ENCODE measurements at regions not wholly inside any gene's neighbourhood (a gene's known extent, or its start where the extent isn't known, plus 50 kb on each side); places are given as distances from the start of the nearest gene placed in this dataset.

DNA sequence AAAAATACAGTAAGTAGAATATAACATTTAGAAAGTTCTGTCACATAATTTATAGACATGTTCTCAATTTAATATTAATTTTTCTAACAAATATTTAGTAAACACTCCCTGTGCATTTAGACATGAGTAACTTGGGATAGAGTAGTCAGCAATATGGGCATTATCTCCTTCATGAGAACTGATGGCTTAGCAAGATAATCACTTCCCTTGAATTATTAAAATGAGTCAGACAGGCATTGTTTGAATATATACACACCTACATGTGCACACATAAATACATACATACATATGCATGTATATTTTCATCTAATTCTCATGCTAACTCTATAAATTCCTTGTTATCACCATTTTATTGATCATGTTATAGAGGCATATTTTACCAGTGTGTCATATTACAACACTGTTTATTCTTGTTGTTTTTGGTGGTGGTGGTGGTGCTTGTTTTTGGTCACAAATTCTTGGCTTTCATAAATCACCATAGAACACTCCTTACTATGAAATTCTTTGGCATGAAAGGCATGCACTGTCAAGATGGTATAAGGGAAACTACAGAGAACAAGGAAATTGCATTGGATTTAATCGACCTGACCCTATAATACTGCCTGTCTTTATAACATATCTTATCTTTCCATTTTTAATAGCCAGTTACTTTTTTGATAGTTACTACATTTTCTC is 434.5 kb upstream of the MANEA start:
- no peaks in the 10 kb centered on the region for H3K4me1 ChIP-seq
- H3K4me3 ChIP-seq, result no peak overlapping the region
- no peak for TF ChIP-seq EP300 (IDR thresholded peaks at IDR 0.05)
- H3K9me3 ChIP-seq, result no peaks in the 10 kb centered on the region
- intact Hi-C loops (cut with DNase I), result no loop called here
- H3K36me3 ChIP-seq, result no peaks in the 10 kb centered on the region
- no peak for DNase-seq (ENCODE audit: extremely low spot score)
- H3K27me3 ChIP-seq, result no peaks in the 10 kb centered on the region
- WGBS, result 61% methylated on average over 1 of the region's 1 CpG
- H3K27ac ChIP-seq (replicated peaks in 1 of 4), result no peak overlapping the region

DNA sequence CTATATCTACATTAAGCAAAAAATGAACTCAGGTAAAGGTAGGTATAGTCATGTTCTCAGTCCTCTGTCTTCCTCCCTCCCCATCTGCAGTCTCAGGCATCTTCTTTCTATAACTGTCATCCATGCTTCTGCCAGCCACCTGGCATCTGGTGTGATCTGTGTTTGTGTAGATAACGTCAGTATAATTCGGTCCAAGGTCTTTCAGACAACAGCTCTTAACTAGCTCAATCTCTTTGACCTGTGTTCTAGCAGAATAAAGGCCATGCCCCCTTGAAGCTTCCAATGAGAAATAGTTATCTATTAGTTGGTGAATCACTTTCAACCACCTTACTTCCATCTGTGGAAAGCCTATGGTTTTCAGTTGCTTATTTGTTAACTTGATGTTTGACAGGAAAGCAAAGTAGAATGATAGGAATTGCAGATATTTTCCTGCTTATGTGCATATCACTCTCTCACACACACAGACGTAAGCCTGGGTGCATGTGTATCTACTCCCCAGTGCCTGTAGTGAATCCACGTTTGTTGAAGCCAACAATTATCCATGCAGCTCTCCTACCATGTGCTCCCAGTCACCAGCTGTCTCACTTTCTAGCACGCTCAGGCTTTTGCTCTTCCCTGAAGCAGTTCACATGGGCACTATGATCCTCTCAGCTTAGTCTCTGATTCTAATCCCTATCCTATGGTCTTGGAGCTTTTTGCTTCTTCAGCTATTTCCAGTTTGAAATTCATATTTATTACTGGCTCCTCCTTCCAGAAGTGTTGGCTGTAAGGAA is 433.7 kb upstream of the MANEA start:
- Histone ChIP-seq H3K4me3 (no peak overlapping the region), H3K4me1 (no peaks in the 10 kb centered on the region), H3K9me3 (no peaks in the 10 kb centered on the region), H3K27me3 (no peaks in the 10 kb centered on the region), H3K27ac (replicated peaks in 1 of 4) (no peak overlapping the region), H3K36me3 (no peaks in the 10 kb centered on the region)
- 25% methylated on average over 5 of the region's 5 CpGs for WGBS
- intact Hi-C loops (cut with DNase I), result no loop called here
- DNase-seq (ENCODE audit: extremely low spot score), result no peak
- no peak for TF ChIP-seq EP300 (IDR thresholded peaks at IDR 0.05)
- no peak for TF ChIP-seq POLR2AphosphoS5 (IDR thresholded peaks at IDR 0.05)
- TF ChIP-seq POLR2A (IDR thresholded peaks at IDR 0.05; ENCODE audit: low read depth), result no peak
- TF ChIP-seq, protein P1, sequence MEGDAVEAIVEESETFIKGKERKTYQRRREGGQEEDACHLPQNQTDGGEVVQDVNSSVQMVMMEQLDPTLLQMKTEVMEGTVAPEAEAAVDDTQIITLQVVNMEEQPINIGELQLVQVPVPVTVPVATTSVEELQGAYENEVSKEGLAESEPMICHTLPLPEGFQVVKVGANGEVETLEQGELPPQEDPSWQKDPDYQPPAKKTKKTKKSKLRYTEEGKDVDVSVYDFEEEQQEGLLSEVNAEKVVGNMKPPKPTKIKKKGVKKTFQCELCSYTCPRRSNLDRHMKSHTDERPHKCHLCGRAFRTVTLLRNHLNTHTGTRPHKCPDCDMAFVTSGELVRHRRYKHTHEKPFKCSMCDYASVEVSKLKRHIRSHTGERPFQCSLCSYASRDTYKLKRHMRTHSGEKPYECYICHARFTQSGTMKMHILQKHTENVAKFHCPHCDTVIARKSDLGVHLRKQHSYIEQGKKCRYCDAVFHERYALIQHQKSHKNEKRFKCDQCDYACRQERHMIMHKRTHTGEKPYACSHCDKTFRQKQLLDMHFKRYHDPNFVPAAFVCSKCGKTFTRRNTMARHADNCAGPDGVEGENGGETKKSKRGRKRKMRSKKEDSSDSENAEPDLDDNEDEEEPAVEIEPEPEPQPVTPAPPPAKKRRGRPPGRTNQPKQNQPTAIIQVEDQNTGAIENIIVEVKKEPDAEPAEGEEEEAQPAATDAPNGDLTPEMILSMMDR (IDR thresholded peaks at IDR 0.05), result no peak

DNA sequence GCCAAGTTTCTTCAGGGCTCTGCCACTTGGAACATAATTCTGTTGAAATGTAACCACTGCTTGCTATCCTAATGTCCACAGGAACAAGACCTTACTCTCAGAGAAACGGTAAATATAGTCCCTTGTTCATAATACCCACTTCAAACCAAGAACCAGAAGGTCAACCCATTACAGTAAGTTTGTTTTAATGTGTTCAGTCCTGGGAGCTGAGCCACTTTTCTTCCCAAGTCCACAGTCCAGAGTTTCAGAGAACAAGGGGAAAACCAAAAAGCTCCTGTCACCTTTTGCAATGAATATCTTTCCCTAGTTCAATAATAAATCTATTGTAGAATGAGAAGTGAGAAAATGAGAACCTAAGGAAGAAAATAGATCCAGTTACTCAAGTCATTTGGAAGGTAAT is 431.9 kb upstream of the MANEA start:
- no peaks in the 10 kb centered on the region for H3K4me1 ChIP-seq
- H3K9me3 ChIP-seq, result no peaks in the 10 kb centered on the region
- 74% methylated on average over 1 of the region's 1 CpG for WGBS
- no peaks in the 10 kb centered on the region for H3K36me3 ChIP-seq
- H3K27me3 ChIP-seq, result no peaks in the 10 kb centered on the region
- H3K4me3 ChIP-seq, result no peak overlapping the region
- no peak overlapping the region for H3K27ac ChIP-seq (replicated peaks in 1 of 4)
- TF ChIP-seq, protein P1 (IDR thresholded peaks at IDR 0.05), result no peak
- TF ChIP-seq EP300 (IDR thresholded peaks at IDR 0.05), result no peak
- no peak for TF ChIP-seq POLR2A (IDR thresholded peaks at IDR 0.05; ENCODE audit: low read depth)
- DNase-seq (ENCODE audit: extremely low spot score), result no peak
- intact Hi-C loops (cut with DNase I), result no loop called here

DNA sequence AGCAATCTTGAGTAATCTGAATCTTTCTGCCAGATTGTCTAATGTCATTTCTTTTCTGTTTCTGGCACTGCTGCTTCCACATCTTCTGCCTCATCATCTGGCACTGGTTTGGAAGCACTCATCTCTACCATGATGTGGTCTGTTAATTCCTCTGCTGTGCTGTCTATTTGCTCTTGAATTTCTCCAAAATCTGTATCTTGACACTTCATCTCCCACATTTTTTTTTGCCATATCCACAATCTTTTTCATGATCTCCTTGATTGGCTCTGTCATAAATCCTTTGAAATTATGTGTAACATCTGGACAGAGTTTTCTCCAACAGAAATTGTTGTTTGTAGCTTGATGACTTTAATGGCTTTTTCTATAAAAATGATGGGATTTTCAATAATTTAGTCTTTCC is 417.8 kb upstream of the MANEA start:
- Histone ChIP-seq H3K4me3 (no peak overlapping the region), H3K9me3 (no peaks in the 10 kb centered on the region), H3K27me3 (no peaks in the 10 kb centered on the region), H3K4me1 (no peaks in the 10 kb centered on the region), H3K27ac (replicated peaks in 1 of 4) (no peak overlapping the region), H3K36me3 (no peaks in the 10 kb centered on the region)
- no peak for DNase-seq (ENCODE audit: extremely low spot score)
- TF ChIP-seq POLR2A (IDR thresholded peaks at IDR 0.05; ENCODE audit: low read depth) (no peak), EP300 (IDR thresholded peaks at IDR 0.05) (no peak), POLR2AphosphoS5 (IDR thresholded peaks at IDR 0.05) (no peak)
- TF ChIP-seq, protein P1 (IDR thresholded peaks at IDR 0.05), result no peak
- intact Hi-C loops (cut with DNase I), result no loop called here

DNA sequence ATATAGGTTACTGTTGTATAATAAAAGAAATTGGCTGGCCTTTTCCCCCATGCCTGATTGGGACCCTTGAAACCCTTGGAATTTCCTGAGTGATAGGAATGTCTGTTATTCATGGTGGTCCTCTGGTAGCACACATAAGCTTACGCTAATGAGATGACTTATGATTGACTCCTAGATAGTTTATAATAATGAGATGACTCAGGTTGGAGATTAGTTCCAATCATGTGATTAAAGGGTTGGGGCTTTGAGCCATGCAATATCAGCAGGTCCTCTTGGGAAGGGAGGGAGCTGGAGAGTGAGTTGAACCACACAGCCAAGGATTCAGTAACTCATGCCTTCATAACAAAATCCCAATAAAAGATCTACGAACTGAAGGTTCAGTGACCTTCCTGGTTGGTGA is 407.6 kb upstream of the MANEA start:
- Histone ChIP-seq H3K9me3 (no peaks in the 10 kb centered on the region), H3K4me1 (no peaks in the 10 kb centered on the region), H3K27me3 (no peaks in the 10 kb centered on the region), H3K4me3 (no peak overlapping the region), H3K36me3 (no peaks in the 10 kb centered on the region), H3K27ac (replicated peaks in 1 of 4) (no peak overlapping the region)
- no peak for TF ChIP-seq POLR2A (IDR thresholded peaks at IDR 0.05; ENCODE audit: low read depth)
- TF ChIP-seq EP300 (IDR thresholded peaks at IDR 0.05), result no peak
- TF ChIP-seq, protein P1 (IDR thresholded peaks at IDR 0.05), result no peak
- TF ChIP-seq POLR2AphosphoS5 (IDR thresholded peaks at IDR 0.05), result no peak
- intact Hi-C loops (cut with DNase I), result no loop called here
- DNase-seq (ENCODE audit: extremely low spot score), result no peak
- 50% methylated on average over 2 of the region's 2 CpGs for WGBS
